ENCODE measurements at regions not wholly inside any gene's neighbourhood (a gene's known extent, or its start where the extent isn't known, plus 50 kb on each side); places are given as distances from the start of the nearest gene placed in this dataset.

- TF ChIP-seq AEBP2 (tag by site-specific recombination; IDR thresholded peaks at IDR 0.05; ENCODE audit: borderline replicate concordance) (no peak), ZNF132 (tag by site-specific recombination; IDR thresholded peaks at IDR 0.05; ENCODE audit: borderline replicate concordance) (no peak), ZNF398 (tag by site-specific recombination; IDR thresholded peaks at IDR 0.05) (no peak)
Measured at GRCh38 chr2:181788897-181789555, 102.5 kb upstream of the ITPRID2 start (continued).

- no peaks in the 10 kb centered on the region for H3K36me3 ChIP-seq (ENCODE audit: control insufficient read depth in 2 of 2, insufficient read depth in 1 of 2, low read length in 2 of 2)
- CTCF ChIA-PET: interaction anchor here (1.5 kb wide), 1 partner anchor 47 kb away, joined by 5 read pairs; no protein-coding TSS in a partner anchor
- POLR2A ChIA-PET: interaction anchor here (0.6 kb wide), 1 partner anchor 122 kb away, joined by 4 read pairs; no protein-coding TSS in a partner anchor
- H3K4me1 ChIP-seq (ENCODE audit: control insufficient read depth, insufficient read depth, low read length): no peaks in the 10 kb centered on the region; the same call in 1 of the 2 replicates
- H3K9me3 ChIP-seq (ENCODE audit: control insufficient read depth, insufficient read depth, low read depth, low read length): no peaks in the 10 kb centered on the region
- no peak overlapping the region for H3K27ac ChIP-seq (ENCODE audit: extremely low read depth, low read depth, low read length)
- TF ChIP-seq ZNF302 (tag by site-specific recombination; IDR thresholded peaks at IDR 0.05; ENCODE audit: low read depth) (no peak), ZNF76 (tag by site-specific recombination; IDR thresholded peaks at IDR 0.05; ENCODE audit: borderline replicate concordance, low read depth) (no peak), ZNF501 (tag by site-specific recombination; IDR thresholded peaks at IDR 0.05) (no peak), ZNF404 (tag by site-specific recombination; IDR thresholded peaks at IDR 0.05) (no peak), ZNF2 (tag by site-specific recombination; IDR thresholded peaks at IDR 0.05) (no peak), ZNF341 (tag by site-specific recombination; IDR thresholded peaks at IDR 0.05; ENCODE audit: low read depth) (no peak), ZNF596 (tag by site-specific recombination; IDR thresholded peaks at IDR 0.05) (no peak)
- no peak overlapping the region for H3K4me3 ChIP-seq (ENCODE audit: low read depth, low read length)
Measured at GRCh38 chr2:181789827-181790448, 101.6 kb upstream of the ITPRID2 start.

GRCh38 chr2:181790716-181791649, 100.5 kb upstream of the ITPRID2 start:
- no peaks in the 10 kb centered on the region for H3K9me3 ChIP-seq (ENCODE audit: control insufficient read depth, insufficient read depth, low read depth, low read length)
- CTCF ChIA-PET: interaction anchor here (1.5 kb wide), 1 partner anchor 48 kb away, joined by 5 read pairs; no protein-coding TSS in a partner anchor
- peak overlapping the region; percentile 4; the same call in 1 of the 2 replicates for H3K27ac ChIP-seq (ENCODE audit: extremely low read depth, low read depth, low read length)
- H3K36me3 ChIP-seq (ENCODE audit: control insufficient read depth in 2 of 2, insufficient read depth in 1 of 2, low read length in 2 of 2): no peaks in the 10 kb centered on the region
- H3K4me1 ChIP-seq (ENCODE audit: control insufficient read depth, insufficient read depth, low read length): no peaks in the 10 kb centered on the region; the same call in 1 of the 2 replicates
- H3K4me3 ChIP-seq (ENCODE audit: low read depth, low read length): no peak overlapping the region
- POLR2A ChIA-PET: no interaction called here
- no peak for TF ChIP-seq ZNF19 (tag by site-specific recombination; IDR thresholded peaks at IDR 0.05; ENCODE audit: low read depth)
- TF ChIP-seq WT1 (tag by site-specific recombination; IDR thresholded peaks at IDR 0.05): 0 out of 2 replicates have a peak, but pooled peaks have one; percentile 15
- TF ChIP-seq SETDB1 (IDR thresholded peaks at IDR 0.05; ENCODE audit: insufficient read length, low read length): peak; percentile 65
- TF ChIP-seq ZNF660 (tag by site-specific recombination; IDR thresholded peaks at IDR 0.05): no peak
- TF ChIP-seq OSR2 (tag by site-specific recombination; IDR thresholded peaks at IDR 0.05): peak; percentile 23; the same call in 1 of the 2 replicates
- TF ChIP-seq ZNF560 (tag by site-specific recombination; IDR thresholded peaks at IDR 0.05; ENCODE audit: borderline replicate concordance): no peak
- peak; percentile 52 for TF ChIP-seq GLIS1 (tag by site-specific recombination; IDR thresholded peaks at IDR 0.05)
- TF ChIP-seq SP7 (tag by site-specific recombination; IDR thresholded peaks at IDR 0.05): peak; percentile 62
- TF ChIP-seq HIC1 (tag by site-specific recombination; IDR thresholded peaks at IDR 0.05): peak; percentile 14; the same call in 1 of the 2 replicates
- 0 out of 2 replicates have a peak, but pooled peaks have one; percentile 24 for TF ChIP-seq INSM2 (tag by site-specific recombination; IDR thresholded peaks at IDR 0.05)
- TF ChIP-seq ZNF580 (tag by site-specific recombination; IDR thresholded peaks at IDR 0.05): no peak
- 0 out of 2 replicates have a peak, but pooled peaks have one; percentile 23 for TF ChIP-seq ZNF629 (tag by site-specific recombination; IDR thresholded peaks at IDR 0.05)

Data from HEK293 (cell line).